ENCODE measurements at regions not wholly inside any gene's neighbourhood (a gene's known extent, or its start where the extent isn't known, plus 50 kb on each side); places are given as distances from the start of the nearest gene placed in this dataset.

GRCh38 chr10:78515038-78515872, 481.6 kb downstream of the RPS24 start:
- TF ChIP-seq EZH2 (IDR thresholded peaks at IDR 0.05) (no peak), POLR2AphosphoS5 (IDR thresholded peaks at IDR 0.05; ENCODE audit: borderline replicate concordance, low read depth, low read length) (no peak)

Data from SK-N-MC (cell line).